Fibroblast of skin of abdomen (primary cell): ENCODE measurements at regions not wholly inside any gene's neighbourhood (a gene's known extent, or its start where the extent isn't known, plus 50 kb on each side); places are given as distances from the start of the nearest gene placed in this dataset.

Experiments used
- DNase-seq: peaks from one replicate; pipeline ENCODE4 v3.0.0-alpha.2; 2013

DNA sequence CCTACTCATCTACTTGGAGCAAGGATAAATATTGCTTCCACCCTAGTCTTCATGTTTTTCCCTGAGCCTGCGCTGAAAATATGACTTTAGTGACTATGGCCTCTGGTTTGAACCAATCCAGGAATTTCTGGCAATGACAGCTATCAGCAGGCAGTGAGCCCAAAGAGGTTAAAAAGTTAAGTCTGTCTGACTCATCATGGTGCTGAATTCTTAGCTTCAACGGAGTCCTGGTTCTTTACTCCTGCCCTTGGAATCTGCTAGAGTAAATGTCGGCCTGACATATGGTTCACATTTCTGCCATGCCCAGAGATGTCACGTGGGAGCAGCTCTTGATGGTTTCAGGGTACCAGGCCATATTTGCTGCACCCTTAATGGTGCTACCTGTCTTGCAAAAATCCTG lies 351.6 kb upstream of the PLXNA2 start:
- DNase-seq: peak; percentile 89

DNA sequence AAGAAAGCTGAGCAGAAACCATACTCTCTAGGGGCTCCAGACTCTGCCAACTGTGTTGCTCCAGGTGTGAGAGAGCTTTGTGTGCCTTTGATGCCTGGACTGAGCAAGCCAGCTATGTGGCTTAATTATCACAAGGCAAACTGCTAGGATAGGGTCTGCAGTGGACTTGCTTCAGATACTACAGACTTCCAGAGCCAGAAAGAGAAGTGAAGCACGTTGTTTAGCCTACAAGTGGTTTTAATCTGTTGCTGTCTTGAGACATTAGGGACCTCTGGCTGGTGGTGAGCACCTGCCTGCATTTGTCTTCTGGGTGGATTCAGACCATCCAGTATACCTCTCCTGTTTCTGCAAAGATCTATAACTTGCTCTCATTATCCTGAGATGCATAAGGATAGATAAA lies 353.4 kb upstream of the PLXNA2 start:
- no peak for DNase-seq

DNA sequence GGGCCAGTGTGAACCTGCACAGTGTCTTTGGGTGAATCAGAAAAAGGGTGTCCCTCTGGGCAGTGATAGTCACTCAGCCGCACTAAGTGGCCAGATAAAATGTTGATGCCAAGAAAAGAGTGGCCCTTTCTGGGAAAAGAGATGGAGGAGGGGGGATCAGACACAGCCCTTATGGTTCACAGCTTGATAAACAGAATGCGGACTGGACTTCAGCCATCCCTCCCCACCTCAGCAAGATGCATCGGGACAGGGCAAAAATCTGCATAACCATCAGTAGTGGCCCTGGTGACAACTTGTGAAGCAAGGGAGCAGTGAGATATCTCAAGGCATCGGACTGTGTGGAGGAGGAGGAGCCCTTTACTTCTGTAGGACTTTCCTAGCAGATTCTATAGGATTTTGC lies 353.8 kb upstream of the PLXNA2 start:
- no peak for DNase-seq

- DNase-seq: no peak
Measured at GRCh38 chr1:208599063-208599462, 354.9 kb upstream of the PLXNA2 start.

GRCh38 chr1:208600456-208601190 lies 356.4 kb upstream of the PLXNA2 start:
- DNase-seq: no peak

GRCh38 chr1:208601561-208601960 lies 357.4 kb upstream of the PLXNA2 start:
- peak; percentile 35 for DNase-seq

DNA sequence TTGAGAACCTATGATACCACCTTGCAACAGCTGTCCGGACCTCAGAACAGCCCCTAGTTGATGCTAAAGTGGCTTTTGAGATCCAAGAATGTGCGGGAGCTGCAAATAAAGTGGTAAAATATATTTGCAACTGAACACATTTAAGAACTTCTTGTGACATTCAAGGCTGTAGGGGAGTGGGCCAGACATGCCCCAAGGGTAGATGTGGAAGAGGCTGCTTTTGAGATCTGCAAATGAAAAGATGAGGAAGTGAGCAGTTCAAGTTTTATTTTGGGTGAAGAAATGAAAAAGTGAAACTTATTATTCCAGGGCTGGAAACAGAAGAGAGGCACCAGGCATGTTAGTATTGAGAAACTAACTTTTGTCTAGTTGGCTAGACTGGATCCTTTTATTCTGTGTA lies 359.5 kb upstream of the PLXNA2 start:
- DNase-seq: no peak

DNA sequence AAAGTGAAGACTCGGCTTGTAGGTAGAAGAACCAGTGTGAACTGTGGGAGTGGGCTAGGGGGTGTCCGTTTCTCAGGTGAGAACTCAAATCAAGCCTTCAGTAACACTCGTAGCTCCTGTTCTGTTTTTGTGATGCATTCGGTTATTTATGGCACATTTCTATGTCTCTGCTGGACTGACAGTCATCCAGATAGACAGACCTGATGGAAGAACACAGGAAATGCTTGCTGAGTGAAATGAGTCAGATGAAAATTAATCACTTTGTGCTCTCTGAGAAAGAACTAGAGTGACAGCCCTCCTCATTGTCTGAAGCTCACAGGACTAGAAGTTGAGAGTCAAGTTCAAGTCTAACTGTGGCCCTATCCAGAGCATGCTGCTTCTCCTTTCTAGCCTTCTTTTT lies 360.1 kb upstream of the PLXNA2 start:
- DNase-seq: peak; percentile 65

GRCh38 chr1:208606959-208607358 lies 362.8 kb upstream of the PLXNA2 start:
- DNase-seq: no peak

DNA sequence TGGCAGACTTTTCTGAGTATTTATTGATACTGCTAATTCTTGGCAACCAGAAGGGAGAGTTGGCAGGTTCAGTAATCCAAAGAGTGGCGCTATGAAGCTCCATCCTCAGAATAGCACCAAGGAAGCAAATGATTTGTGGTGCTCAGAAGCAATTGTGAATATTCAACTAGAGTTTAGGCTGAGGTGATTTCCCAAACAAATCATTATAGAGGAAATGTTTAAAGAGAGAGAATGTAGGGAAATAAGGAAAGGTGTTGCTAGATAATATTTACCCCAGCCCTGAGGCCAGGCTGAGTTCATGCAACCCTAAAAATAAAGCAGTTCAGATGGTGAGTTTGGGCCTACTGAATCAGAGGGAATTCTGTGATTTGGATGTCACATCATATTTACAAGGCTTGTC lies 363.4 kb upstream of the PLXNA2 start:
- no peak for DNase-seq

DNA sequence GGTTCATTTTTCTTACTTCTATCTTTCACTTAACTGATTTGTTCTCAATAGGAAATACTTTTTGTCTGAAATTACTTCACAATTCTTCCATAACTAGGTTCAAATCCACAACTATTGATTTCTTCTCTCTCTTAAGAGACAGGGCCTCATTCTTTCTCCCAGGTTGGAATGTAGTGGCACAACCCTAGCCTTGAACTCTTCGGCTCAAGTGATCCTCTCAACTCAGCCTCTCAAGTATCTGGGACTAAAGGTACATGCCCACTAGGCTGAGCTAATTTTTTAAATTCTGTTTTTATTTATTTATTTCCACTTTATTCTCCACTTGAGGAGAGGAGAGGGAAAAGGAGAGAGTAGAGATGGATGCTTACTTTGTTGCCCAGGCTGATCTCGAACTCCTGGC lies 370.4 kb upstream of the PLXNA2 start:
- no peak for DNase-seq

DNA sequence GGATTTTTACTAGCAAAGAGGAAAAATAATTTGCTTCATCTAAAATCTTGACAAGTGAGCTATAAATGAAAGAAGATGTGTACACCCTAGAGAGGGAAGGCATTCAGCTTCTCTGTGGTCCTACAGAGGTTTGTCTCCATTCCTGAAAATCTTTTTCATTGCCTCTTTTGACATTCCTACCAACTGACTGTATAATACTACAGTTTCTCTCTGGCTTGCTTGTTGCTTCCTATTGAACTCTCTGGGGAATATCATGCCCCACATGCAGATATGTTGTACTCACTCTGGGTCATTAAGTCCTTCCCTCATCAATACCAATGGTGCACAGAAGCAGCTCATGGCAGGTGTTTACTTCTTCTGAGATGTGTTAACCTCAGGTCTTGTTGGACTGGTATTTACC lies 371.2 kb upstream of the PLXNA2 start:
- DNase-seq: peak; percentile 70

DNA sequence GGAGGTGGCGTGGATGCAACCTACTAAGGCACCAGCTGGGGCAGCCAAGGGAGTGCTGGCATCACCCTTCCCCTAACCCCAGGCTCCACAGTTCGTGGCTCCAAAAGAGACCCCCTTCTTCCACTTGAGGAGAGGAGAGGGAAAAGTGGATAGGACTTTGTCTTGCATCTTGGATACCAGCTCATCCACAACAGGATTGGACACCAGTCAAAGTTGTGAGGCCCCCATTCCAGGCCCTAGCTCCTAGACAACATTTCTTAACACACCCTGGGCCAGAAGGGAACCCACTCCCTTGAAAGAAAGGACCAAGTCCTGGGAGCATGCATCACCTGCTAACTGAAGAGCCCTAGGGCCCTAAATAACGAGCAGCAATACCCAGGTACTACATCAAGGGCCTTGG lies 372.6 kb upstream of the PLXNA2 start:
- DNase-seq: no peak

GRCh38 chr1:208628022-208628914 lies 384.1 kb upstream of the PLXNA2 start:
- DNase-seq: no peak

DNA sequence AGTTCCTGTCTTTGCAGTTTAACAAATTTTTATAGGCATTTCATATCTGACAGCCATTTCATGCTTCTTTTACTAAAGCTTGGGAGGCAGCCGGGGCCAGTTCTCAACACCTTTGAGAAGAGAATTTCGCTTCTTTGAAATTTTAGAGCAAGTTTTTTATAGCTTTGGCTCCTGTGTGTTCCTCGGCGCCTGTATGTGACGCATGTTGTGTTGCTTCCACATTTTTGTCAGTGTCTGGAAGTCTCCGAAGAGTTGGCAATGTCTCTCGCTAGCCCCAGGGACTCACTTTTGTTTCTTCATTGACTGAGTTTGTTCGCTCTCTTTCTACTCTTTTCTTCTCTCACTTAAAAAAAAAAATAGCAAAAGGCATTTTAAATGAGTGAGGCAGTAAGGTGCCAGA lies 386.9 kb upstream of the PLXNA2 start:
- DNase-seq: no peak

GRCh38 chr1:208631506-208631905 lies 387.3 kb upstream of the PLXNA2 start:
- DNase-seq: no peak

DNA sequence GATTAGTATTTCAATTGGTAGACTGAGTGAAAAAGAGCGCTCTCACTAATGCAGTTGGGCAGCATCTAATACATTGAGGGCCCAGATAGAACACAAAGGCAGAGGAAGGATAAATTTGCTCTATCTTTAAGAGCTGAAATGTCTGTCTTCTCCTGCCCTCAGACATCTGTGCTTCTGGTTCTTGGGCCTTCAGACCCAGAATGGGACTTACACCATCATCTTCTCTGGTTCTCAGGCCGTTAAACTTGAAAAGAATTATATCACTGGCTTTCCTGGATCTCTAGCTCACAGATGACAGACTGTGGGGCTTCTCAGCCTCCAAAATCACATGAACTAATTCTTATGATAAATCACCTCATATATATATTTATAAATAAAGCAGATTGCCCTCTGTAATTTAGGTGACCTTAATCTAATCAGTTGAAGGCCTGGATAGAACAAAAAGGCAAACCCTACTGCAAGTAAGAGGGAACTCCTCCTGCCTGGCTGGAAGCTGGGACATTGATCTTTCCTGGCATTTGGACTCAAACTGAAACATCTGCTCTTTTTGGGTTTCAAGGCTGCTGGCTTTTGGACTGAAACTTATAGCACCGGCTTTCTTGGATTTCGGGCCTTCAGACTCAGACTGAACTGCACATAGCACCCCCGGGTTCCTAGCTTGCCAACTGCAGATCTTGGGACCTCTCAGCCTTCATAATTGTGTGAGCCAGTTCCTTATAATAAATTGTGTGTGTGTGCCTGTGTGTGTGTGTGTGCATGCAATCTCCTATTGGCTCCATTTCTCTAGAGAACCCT lies 390.4 kb upstream of the PLXNA2 start:
- DNase-seq: no peak

DNA sequence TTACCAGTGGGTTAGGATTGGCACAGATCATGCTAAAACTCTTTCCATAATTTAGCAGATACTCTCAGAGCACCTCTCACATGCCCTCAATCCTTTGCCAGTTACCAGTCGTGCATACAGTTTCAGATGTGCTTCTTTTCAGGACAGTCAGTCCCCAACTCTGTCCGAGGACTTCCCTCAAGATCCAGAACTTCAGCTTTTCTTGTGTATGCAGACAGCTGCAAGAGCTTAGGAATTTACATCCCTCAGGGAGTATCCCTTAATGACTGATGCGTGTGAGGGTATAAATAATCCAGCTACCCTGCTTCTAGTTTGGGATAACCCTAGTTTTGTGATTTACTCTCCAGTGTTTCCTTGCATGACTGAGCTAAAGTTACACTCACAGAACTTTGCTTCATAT lies 393.0 kb upstream of the PLXNA2 start:
- no peak for DNase-seq

DNA sequence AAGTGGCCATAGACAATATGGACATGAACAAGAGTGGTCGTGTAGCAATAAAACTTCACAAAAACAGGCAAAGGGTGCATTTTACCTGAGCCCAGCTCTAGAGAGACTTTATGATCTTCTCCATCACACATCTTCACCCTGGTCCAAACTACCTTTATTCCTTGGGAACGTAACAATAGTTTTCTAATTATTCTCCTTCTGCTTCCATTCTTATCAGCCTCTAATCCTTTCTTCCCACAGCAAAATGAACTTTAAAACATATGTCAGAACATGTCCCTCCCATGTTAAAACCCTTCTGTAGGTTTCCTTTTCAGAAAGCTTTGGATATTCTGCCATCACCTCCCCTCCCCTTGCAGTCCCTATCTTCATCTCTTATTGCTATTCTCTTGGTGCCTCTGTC lies 395.2 kb upstream of the PLXNA2 start:
- DNase-seq: no peak

- DNase-seq: no peak
Measured at GRCh38 chr1:208640295-208640694, 396.1 kb upstream of the PLXNA2 start.

DNA sequence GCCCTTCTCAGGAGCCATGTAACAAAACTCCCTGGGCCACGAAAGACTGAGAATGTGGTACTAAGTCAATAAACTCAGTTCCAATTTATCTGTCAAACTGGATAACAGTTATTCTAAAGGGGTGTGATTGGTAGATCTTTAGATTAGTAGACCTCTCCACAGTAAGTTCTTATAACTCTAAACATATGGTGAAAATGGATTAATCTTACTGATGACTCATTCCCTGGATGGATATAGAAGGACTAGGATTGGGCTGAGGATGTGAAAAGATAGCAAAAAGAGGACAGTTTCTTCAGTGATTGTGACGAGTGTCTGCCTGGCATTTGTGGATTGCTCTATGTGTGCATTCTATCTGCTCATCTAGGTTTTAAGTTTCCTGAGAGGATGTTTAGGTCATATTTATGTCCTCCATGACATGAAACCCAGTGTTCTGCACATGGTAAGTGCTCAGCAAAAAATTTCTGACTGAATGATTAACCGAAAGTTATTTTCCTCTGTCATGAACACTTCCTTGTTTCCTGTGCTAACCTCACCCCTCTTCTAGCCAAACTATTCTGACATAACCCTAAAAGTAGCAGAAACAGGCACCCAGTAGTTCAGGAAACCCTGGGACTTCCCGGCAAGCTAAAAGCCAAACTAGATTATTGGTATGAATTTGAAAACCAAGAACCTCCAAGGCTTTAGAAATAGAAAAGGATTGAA lies 397.5 kb upstream of the PLXNA2 start:
- peak; percentile 9 for DNase-seq

DNA sequence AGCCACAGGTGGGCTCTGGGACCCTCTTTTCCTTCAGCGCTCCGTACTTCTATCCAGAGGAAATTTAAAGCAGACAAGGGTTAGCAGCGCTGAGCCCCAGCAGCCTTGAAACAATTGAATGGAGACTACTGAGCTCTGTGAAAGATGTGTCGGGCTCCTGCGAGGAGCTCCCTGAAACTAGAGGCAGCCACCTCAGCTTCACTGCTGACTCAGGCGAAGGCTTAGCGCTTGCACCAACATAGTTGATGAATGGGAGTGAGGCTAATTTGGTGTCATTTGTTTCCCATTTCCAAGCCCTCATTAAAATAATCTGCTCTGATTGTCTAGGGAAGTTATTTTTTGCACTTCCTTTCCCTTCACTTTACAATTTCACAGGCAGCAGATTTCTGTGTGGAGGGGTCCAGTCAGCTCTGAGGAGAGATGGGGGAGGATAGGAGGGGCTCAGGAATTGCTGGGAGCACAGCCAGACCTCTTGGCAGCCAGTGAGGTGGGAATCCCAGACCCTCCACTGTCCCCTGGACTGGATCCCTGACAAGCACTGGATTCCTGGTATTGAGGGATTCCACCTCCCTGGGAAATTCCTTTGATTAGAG lies 398.9 kb upstream of the PLXNA2 start:
- peak; percentile 3 for DNase-seq
